Natural killer cell (primary cell): ENCODE measurements at regions not wholly inside any gene's neighbourhood (a gene's known extent, or its start where the extent isn't known, plus 50 kb on each side); places are given as distances from the start of the nearest gene placed in this dataset.

Source experiments
- ATAC-seq, 3 donors: fragments of 150-1000 bp in 2 of 3; fragments of 200-7000 bp in 1 of 3; cut with Tn5 transposase; 1 replicate in 1 of 3; 2 replicates in 2 of 3; pipeline ENCODE4 v1.10.0; 2021; ENCODE audit warnings: mild to moderate bottlenecking in 2 of 3, moderate library complexity in 2 of 3
- DNase-seq, 2 donors: peaks; one replicate each; pipeline versions ENCODE4 v3.0.0 to v3.0.0-alpha.2; 2013 to 2021; ENCODE audit warnings: mixed read lengths in 1 of 2
- H3K27ac ChIP-seq: one replicate; pipeline ENCODE4 v1.5.1; 2013; ENCODE audit warnings: mild to moderate bottlenecking, low read length
- H3K27me3 ChIP-seq: one replicate; pipeline ENCODE4 v1.6.1; 2013; ENCODE audit warnings: low read length; ENCODE audit not compliant: control insufficient read depth, insufficient read depth
- H3K36me3 ChIP-seq: one replicate; pipeline ENCODE4 v1.6.1; 2013; ENCODE audit warnings: low read length; ENCODE audit not compliant: control insufficient read depth, insufficient read depth
- H3K4me1 ChIP-seq: one replicate; pipeline ENCODE4 v1.6.1; 2013; ENCODE audit warnings: low read length; ENCODE audit not compliant: control insufficient read depth, insufficient read depth
- H3K4me3 ChIP-seq: one replicate; pipeline ENCODE4 v1.5.1; 2013; ENCODE audit warnings: low read length
- H3K9me3 ChIP-seq: one replicate; pipeline ENCODE4 v1.6.1; 2013; ENCODE audit warnings: low read length; ENCODE audit not compliant: control insufficient read depth, insufficient read depth
- H3K27ac Mint-ChIP-seq, 2 donors: one replicate each; pipeline ENCODE4 v1.8.0; 2022; ENCODE audit warnings: mild to moderate bottlenecking in 2 of 2, mixed read lengths in 2 of 2, moderate library complexity in 1 of 2
- H3K27me3 Mint-ChIP-seq, 2 donors: one replicate each; pipeline ENCODE4 v1.8.0; 2022; ENCODE audit warnings: low read depth in 2 of 2, mixed read lengths in 2 of 2
- H3K36me3 Mint-ChIP-seq: one replicate; pipeline ENCODE4 v1.8.0; 2022; ENCODE audit warnings: mixed read lengths
- H3K4me1 Mint-ChIP-seq, 2 donors: one replicate each; pipeline ENCODE4 v1.8.0; 2022; ENCODE audit warnings: mixed read lengths in 2 of 2
- H3K4me3 Mint-ChIP-seq: one replicate; pipeline ENCODE4 v1.8.0; 2022; ENCODE audit warnings: mild to moderate bottlenecking, moderate library complexity, mixed read lengths
- H3K9me3 Mint-ChIP-seq, 2 donors: one replicate each; pipeline ENCODE4 v1.8.0; 2022; ENCODE audit warnings: mixed read lengths in 2 of 2
- WGBS: methylation state at CpG from one replicate; pipeline ENCODE4 v1.1.7; 2013; ENCODE audit warnings: missing lambda C conversion rate; ENCODE audit not compliant: insufficient coverage; 5-methylcytosine and 5-hydroxymethylcytosine counted together
- intact Hi-C: fragments of 100-400 bp; cut with micrococcal nuclease; formaldehyde crosslinking; loops from one replicate; pipeline ENCODE4 v1.14.2; 2022
- TF ChIP-seq, protein P1 (sequence below): fragments of 200-600 bp; IDR thresholded peaks from one replicate; pipeline ENCODE4 v1.8.0; 2022; ENCODE audit warnings: antibody characterized with exemption

DNA sequence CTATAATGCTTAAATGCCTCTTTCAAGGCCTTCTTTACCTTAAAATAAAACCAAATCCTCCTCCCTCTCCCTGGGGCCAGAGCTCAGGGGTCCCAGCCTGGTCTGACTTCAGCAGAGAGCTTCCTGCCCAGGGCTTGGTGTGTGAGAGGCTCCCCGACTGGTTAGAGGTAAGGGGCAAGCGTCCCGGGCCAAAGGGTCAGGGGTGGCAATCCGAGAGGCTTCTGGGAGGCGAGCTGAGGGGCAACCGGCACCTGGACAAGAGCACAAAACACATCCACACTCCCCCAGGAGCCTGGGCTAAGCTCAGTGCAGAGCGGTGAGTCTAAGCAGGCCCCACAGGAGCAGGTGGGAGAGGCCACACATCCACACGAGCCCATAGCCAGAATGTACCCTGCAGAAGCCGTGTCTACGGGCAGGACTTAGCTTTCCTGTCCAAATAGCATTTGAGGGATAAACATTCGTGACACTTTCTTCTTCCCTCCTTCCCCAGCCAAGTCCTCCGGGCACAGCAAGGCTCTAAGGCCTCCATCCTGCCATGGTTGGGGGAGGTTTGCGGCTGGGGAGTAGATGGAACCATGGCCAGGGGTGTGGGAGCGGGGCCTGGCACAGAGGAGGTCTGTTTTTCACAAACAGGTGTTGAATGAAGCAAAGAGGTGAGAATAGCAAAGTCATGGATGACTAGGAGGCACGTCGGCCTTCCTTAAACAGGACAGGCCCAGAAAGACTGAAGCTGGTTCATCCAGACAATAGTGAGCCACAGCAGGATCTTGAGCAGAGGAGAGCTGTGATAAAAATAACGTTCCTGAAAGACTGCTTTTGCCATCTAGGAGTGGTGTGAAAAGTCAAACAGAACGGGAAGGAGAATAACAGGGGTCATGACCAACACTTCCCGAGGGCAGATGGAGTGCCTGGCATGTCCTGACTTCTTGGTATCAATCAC, 98.7 kb upstream of the IQSEC1 start:
- 87% methylated on average over 17 of the region's 19 CpGs for WGBS
- Mint-ChIP-seq H3K27ac (no peak overlapping the region), H3K9me3 (no peaks in the 10 kb centered on the region), H3K4me3 (no peak overlapping the region), H3K4me1 (no peaks in the 10 kb centered on the region), H3K27me3 (peaks cover 0 to 3% of the 10 kb centered on the region in 2 donors), H3K36me3 (no peaks in the 10 kb centered on the region)
- ATAC-seq = no peak
- H3K27ac ChIP-seq = no peak overlapping the region
- no peak overlapping the region for H3K4me3 ChIP-seq
- DNase-seq = no peak
- H3K36me3 ChIP-seq = no peaks in the 10 kb centered on the region
- H3K27me3 ChIP-seq = no peaks in the 10 kb centered on the region
- intact Hi-C loops = no loop called here
- no peaks in the 10 kb centered on the region for H3K9me3 ChIP-seq
- no peaks in the 10 kb centered on the region for H3K4me1 ChIP-seq
- TF ChIP-seq, protein P1, sequence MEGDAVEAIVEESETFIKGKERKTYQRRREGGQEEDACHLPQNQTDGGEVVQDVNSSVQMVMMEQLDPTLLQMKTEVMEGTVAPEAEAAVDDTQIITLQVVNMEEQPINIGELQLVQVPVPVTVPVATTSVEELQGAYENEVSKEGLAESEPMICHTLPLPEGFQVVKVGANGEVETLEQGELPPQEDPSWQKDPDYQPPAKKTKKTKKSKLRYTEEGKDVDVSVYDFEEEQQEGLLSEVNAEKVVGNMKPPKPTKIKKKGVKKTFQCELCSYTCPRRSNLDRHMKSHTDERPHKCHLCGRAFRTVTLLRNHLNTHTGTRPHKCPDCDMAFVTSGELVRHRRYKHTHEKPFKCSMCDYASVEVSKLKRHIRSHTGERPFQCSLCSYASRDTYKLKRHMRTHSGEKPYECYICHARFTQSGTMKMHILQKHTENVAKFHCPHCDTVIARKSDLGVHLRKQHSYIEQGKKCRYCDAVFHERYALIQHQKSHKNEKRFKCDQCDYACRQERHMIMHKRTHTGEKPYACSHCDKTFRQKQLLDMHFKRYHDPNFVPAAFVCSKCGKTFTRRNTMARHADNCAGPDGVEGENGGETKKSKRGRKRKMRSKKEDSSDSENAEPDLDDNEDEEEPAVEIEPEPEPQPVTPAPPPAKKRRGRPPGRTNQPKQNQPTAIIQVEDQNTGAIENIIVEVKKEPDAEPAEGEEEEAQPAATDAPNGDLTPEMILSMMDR = no peak

DNA sequence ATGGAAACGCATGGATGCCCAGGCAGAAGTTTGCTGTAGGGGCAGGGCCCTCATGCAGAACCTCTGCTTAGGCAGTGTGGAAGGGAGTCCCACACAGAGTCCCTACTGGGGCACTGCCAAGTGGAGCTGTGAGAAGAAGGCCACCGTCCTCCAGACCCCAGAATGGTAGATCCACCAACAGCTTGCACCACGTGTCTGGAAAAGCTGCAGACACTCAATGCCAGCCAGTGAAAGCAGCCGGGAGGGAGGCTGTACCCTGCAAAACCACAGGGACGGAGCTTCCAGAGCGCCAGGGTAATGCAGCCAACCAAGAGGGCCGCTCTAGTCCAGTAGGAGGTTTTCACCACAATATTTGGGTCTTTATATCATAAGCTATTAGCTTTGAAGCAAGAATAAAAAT, 97.1 kb upstream of the IQSEC1 start:
- H3K4me1 ChIP-seq = no peaks in the 10 kb centered on the region
- ATAC-seq (no peak), DNase-seq (no peak)
- Mint-ChIP-seq H3K4me1 (no peaks in the 10 kb centered on the region), H3K27me3 (no peaks in the 10 kb centered on the region), H3K27ac (no peak overlapping the region), H3K36me3 (no peaks in the 10 kb centered on the region), H3K4me3 (no peak overlapping the region), H3K9me3 (no peaks in the 10 kb centered on the region)
- no peaks in the 10 kb centered on the region for H3K9me3 ChIP-seq
- intact Hi-C loops = no loop called here
- WGBS = 76% methylated on average over 7 of the region's 7 CpGs
- no peak overlapping the region for H3K27ac ChIP-seq
- no peaks in the 10 kb centered on the region for H3K36me3 ChIP-seq
- TF ChIP-seq, protein P1 = no peak
- H3K4me3 ChIP-seq = no peak overlapping the region
- H3K27me3 ChIP-seq = no peaks in the 10 kb centered on the region

DNA sequence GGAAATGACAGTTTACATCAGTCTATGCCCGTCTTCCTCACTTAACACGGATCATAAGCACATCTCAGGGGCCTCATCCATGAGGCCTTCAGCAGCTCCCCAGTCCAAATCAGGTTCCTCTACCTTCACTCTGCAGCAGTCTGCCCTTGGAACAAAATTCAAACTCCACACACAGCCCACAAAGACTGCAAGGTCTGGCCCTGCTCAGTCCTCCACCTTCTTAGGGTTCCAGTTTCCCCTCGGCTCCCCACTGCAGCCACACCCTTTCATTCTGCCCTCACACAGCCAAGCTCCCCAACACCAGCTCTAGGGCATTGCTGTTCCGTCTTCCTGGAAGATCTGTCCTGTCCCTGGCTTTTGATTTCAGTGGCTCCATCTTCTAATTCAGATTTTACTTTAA, 95.2 kb upstream of the IQSEC1 start:
- peaks cover 0 to 2% of the 10 kb centered on the region in 2 donors for H3K27me3 Mint-ChIP-seq
- H3K9me3 Mint-ChIP-seq = no peaks in the 10 kb centered on the region
- WGBS = 92% methylated on average over 4 of the region's 4 CpGs
- intact Hi-C loops = no loop called here
- H3K4me1 Mint-ChIP-seq = no peaks in the 10 kb centered on the region
- TF ChIP-seq, protein P1 = no peak
- ATAC-seq = no peak
- no peak overlapping the region for H3K27ac Mint-ChIP-seq
- H3K9me3 ChIP-seq = no peaks in the 10 kb centered on the region
- no peaks in the 10 kb centered on the region for H3K36me3 ChIP-seq
- no peaks in the 10 kb centered on the region for H3K27me3 ChIP-seq
- H3K36me3 Mint-ChIP-seq = no peaks in the 10 kb centered on the region
- H3K27ac ChIP-seq = no peak overlapping the region
- DNase-seq = no peak
- H3K4me3 ChIP-seq = no peak overlapping the region
- H3K4me3 Mint-ChIP-seq = no peak overlapping the region
- no peaks in the 10 kb centered on the region for H3K4me1 ChIP-seq
